Esophagus mucosa (tissue), 1 donor: ENCODE measurements at regions not wholly inside any gene's neighbourhood (a gene's known extent, or its start where the extent isn't known, plus 50 kb on each side); places are given as distances from the start of the nearest gene placed in this dataset.
"Not testable (repeated sequence)": the region's sequence is repeated elsewhere in the genome, so short reads cannot be mapped to it uniquely, and the experiment has no call there.

Source experiments
- ATAC-seq: fragments of 200-7000 bp; cut with Tn5 transposase; one replicate; pipeline ENCODE4 v1.9.1; 2020
- donor health status: DM: yes; HTN: yes; CAD: no.

GRCh38 chr4:64001229-64001898 lies 407.9 kb downstream of the TECRL start:
- no peak for ATAC-seq

GRCh38 chr4:64000241-64000640 lies 409.0 kb downstream of the TECRL start:
- no peak for ATAC-seq

GRCh38 chr4:63986253-63986652 lies 423.0 kb downstream of the TECRL start:
- ATAC-seq = no peak

- no peak for ATAC-seq
Measured at GRCh38 chr4:63983224-63983623, 426.0 kb downstream of the TECRL start.

- ATAC-seq = no peak
Measured at GRCh38 chr4:63965875-63966274, 443.4 kb downstream of the TECRL start.

GRCh38 chr4:63942706-63943286 lies 466.5 kb downstream of the TECRL start:
- ATAC-seq = not testable (repeated sequence)

- ATAC-seq = no peak
Measured at GRCh38 chr4:63937961-63938360, 471.3 kb downstream of the TECRL start.

- no peak for ATAC-seq
Measured at GRCh38 chr4:63922146-63922545, 487.1 kb downstream of the TECRL start.

GRCh38 chr4:63921561-63921960 lies 487.7 kb downstream of the TECRL start:
- no peak for ATAC-seq

GRCh38 chr4:63919636-63920365 lies 489.4 kb downstream of the TECRL start:
- ATAC-seq = no peak

GRCh38 chr4:63906660-63907183 lies 502.5 kb downstream of the TECRL start:
- ATAC-seq = no peak

GRCh38 chr4:63904201-63904600 lies 505.0 kb downstream of the TECRL start:
- ATAC-seq = no peak

GRCh38 chr4:63901304-63901703 lies 507.9 kb downstream of the TECRL start:
- ATAC-seq = no peak

- ATAC-seq = no peak
Measured at GRCh38 chr4:63898961-63899360, 510.3 kb downstream of the TECRL start.

- ATAC-seq = no peak
Measured at GRCh38 chr4:63894161-63894560, 515.1 kb downstream of the TECRL start.

- no peak for ATAC-seq
Measured at GRCh38 chr4:63869370-63869769, 539.9 kb downstream of the TECRL start.

GRCh38 chr4:63851496-63851895 lies 557.8 kb downstream of the TECRL start:
- no peak for ATAC-seq

GRCh38 chr4:63841266-63841665 lies 568.0 kb downstream of the TECRL start:
- no peak for ATAC-seq

GRCh38 chr4:63831590-63832155 lies 577.6 kb downstream of the TECRL start:
- no peak for ATAC-seq

- no peak for ATAC-seq
Measured at GRCh38 chr4:63817196-63817865, 591.9 kb downstream of the TECRL start.

GRCh38 chr4:63814171-63814964 lies 594.9 kb downstream of the TECRL start:
- ATAC-seq = no peak

- no peak for ATAC-seq
Measured at GRCh38 chr4:63799166-63799565, 610.1 kb downstream of the TECRL start.
